ENCODE measurements at regions not wholly inside any gene's neighbourhood (a gene's known extent, or its start where the extent isn't known, plus 50 kb on each side); places are given as distances from the start of the nearest gene placed in this dataset.

DNA sequence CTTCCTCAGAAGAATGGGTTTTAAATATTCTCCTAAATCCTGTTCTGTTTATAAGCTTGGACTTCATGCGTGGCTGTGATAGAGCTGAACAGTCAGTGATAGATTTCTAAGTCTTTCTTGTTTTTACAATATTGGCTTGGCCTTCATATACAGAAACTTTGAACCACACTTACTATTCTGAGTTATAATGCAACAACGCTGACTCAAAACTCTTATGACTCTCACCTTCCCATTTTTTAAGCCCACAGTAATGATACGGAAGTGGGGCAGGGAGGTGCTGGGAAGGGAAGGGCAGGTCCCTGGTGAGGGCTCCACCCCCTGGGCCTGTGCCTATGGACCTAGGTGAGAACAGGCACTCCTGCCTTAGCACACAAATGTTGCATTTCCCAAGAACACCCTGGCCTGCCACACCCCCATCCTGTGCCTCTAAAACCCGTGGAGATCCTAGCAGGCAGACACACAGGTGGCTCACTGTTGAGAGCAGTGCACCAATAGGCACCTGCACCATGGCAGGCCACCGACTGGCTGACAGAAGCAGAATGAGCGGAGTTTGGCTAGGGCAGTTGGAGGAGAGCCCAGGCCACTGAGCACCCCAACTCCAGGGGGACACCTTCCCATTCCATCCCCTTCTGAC is 376.7 kb downstream of the GABRG2 start:
- Mint-ChIP-seq H3K9me3 (ENCODE audit: insufficient read depth) (no peaks in the 10 kb centered on the region), H3K27me3 (ENCODE audit: low read depth) (no peaks in the 10 kb centered on the region), H3K27ac (no peak overlapping the region), H3K36me3 (ENCODE audit: low read depth) (no peaks in the 10 kb centered on the region), H3K4me3 (no peak overlapping the region), H3K4me1 (ENCODE audit: low read depth) (no peaks in the 10 kb centered on the region)
- no peak for DNase-seq
- ChIA-PET CTCF (no interaction called here), POLR2A (no interaction called here)
- ATAC-seq = no peak

DNA sequence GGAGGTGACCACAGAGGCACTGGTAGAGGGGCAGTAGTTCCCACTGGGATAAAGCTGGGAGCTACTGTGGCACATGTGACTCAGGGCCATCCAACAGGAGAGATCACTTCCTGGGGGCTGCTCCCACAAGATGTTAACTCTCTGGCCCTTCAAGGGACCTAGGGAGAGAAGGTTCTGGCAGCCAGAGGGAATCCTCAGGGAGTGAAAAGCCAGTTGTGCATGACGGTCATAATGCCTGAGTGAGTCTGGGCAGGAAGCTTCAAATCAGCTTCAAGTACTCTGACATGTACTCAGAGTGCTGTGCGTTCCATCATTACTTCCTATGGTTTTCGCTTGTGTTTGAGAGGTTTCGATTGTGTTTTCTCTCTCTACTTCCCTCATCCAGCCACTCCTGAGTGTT is 388.5 kb downstream of the GABRG2 start:
- H3K9me3 Mint-ChIP-seq (ENCODE audit: insufficient read depth) = no peaks in the 10 kb centered on the region
- CTCF ChIA-PET = no interaction called here

DNA sequence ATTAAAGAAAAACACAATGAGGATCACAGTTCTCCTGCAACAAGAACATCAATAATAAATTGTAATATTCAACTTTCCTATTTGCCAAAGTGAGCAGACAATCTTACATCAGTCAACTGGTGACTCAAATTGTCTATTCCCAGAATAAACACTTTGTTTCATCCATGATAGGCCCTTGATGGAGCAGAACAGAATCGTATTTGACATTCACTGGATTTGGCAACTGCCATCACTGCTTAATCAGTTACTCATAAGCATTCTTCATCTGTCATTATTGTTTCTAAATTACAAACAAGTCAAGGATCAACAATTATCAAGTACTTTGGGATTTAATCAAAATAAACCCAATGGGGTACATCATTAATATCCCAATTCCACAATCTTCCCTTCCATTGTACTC is 398.4 kb downstream of the GABRG2 start:
- POLR2A ChIA-PET = no interaction called here
- H3K27me3 Mint-ChIP-seq (ENCODE audit: low read depth) = no peaks in the 10 kb centered on the region

More for the DNA sequence above, 388.5 kb downstream of the GABRG2 start:
- Mint-ChIP-seq H3K36me3 (ENCODE audit: low read depth) (no peaks in the 10 kb centered on the region), H3K27ac (no peak overlapping the region), H3K4me1 (ENCODE audit: low read depth) (no peaks in the 10 kb centered on the region), H3K4me3 (no peak overlapping the region), H3K27me3 (ENCODE audit: low read depth) (no peaks in the 10 kb centered on the region)
- no peak for ATAC-seq
- no peak for DNase-seq
- POLR2A ChIA-PET = no interaction called here

DNA sequence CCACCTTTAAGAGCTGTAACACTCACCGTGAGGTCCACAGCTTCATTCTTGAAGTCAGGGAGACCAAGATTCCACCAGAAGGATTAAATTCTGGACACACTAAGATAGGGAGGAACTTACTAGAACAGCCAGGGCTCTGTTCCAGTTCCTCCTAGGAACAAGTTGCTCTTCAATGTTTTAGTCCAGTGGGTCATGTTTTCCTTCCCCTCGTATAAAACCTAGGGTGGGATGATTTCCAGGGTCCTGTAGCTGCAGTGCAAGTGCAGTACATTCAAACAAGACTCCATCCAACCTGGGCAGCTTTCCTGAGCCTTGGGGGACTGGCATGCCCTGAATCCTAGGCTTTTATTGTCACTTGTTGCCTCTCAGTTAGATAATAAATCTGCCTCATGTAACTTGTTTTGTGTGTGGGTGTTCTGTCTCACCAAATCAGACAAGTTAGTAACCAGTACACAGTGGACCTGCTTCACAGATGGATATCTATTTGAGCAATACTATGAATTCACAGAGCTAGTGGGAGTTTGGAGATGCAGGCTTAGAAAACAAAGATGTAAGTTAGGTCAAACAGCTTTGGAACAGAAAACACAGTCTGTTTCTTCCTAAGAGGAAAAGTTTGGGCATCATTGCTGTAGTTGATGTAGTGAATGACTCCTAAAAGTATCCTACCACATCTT is 405.6 kb downstream of the GABRG2 start:
- ChIA-PET CTCF (no interaction called here), POLR2A (no interaction called here)
- H3K4me1 Mint-ChIP-seq (ENCODE audit: low read depth) = no peaks in the 10 kb centered on the region
- H3K4me3 Mint-ChIP-seq = no peak overlapping the region
- no peak overlapping the region for H3K27ac Mint-ChIP-seq
- no peaks in the 10 kb centered on the region for H3K27me3 Mint-ChIP-seq (ENCODE audit: low read depth)
- no peak for ATAC-seq
- H3K9me3 Mint-ChIP-seq (ENCODE audit: insufficient read depth) = no peaks in the 10 kb centered on the region
- H3K36me3 Mint-ChIP-seq (ENCODE audit: low read depth) = no peaks in the 10 kb centered on the region
- DNase-seq = no peak

More for the DNA sequence above, 398.4 kb downstream of the GABRG2 start:
- no peak for DNase-seq
- H3K27ac Mint-ChIP-seq = no peak overlapping the region
- H3K4me3 Mint-ChIP-seq = no peak overlapping the region
- CTCF ChIA-PET = no interaction called here
- H3K9me3 Mint-ChIP-seq (ENCODE audit: insufficient read depth) = peaks cover 3% of the 10 kb centered on the region
- no peak for ATAC-seq
- no peaks in the 10 kb centered on the region for H3K36me3 Mint-ChIP-seq (ENCODE audit: low read depth)
- no peaks in the 10 kb centered on the region for H3K4me1 Mint-ChIP-seq (ENCODE audit: low read depth)

DNA sequence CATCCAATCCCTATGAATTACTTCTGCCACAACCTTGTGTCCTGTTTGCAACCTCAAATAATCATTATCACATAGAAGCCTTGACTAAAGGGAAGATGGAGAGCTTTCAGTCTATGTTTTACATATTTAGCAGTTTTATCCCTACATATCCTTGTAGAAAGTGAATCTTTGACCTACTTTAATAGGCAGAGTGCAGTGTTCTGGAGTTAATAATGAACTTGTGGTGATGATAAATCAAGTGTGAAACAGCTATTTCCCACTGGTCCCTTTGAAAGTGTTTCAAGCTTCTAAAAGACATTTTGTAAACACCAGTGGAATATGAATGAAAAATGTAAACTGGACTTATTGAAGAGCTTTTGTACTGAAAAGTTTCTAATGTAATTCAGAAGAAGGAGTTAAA is 406.7 kb downstream of the GABRG2 start:
- ATAC-seq = no peak
- no peaks in the 10 kb centered on the region for H3K36me3 Mint-ChIP-seq (ENCODE audit: low read depth)

DNA sequence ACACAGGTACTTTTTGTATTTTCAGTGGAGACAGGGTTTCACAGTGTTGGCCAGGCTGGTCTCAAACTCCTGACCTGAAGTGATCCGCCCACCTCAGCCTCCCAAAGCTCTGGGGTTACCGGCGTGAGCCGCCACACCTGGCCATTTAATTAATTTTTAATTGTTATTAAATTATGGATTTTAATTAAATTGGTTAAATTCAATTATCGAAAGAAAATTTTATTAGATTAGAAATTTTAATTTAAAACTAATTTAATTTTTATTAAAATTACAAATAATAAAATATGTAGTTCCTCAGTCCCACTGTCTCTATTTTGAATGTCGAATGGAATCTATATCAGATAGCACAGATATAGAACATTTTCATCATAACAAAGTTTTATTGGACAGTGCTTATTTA is 416.5 kb downstream of the GABRG2 start:
- Mint-ChIP-seq H3K27me3 (ENCODE audit: low read depth) (no peaks in the 10 kb centered on the region), H3K36me3 (ENCODE audit: low read depth) (no peaks in the 10 kb centered on the region), H3K4me3 (no peak overlapping the region), H3K9me3 (ENCODE audit: insufficient read depth) (no peaks in the 10 kb centered on the region), H3K27ac (no peak overlapping the region), H3K4me1 (ENCODE audit: low read depth) (no peaks in the 10 kb centered on the region)
- ChIA-PET CTCF (no interaction called here), POLR2A (no interaction called here)
- ATAC-seq (no peak), DNase-seq (no peak)

More for the DNA sequence above, 406.7 kb downstream of the GABRG2 start:
- H3K27ac Mint-ChIP-seq = no peak overlapping the region
- H3K4me3 Mint-ChIP-seq = no peak overlapping the region
- H3K27me3 Mint-ChIP-seq (ENCODE audit: low read depth) = no peaks in the 10 kb centered on the region
- CTCF ChIA-PET = no interaction called here
- DNase-seq = no peak
- H3K9me3 Mint-ChIP-seq (ENCODE audit: insufficient read depth) = no peaks in the 10 kb centered on the region
- H3K4me1 Mint-ChIP-seq (ENCODE audit: low read depth) = no peaks in the 10 kb centered on the region
- POLR2A ChIA-PET = no interaction called here

DNA sequence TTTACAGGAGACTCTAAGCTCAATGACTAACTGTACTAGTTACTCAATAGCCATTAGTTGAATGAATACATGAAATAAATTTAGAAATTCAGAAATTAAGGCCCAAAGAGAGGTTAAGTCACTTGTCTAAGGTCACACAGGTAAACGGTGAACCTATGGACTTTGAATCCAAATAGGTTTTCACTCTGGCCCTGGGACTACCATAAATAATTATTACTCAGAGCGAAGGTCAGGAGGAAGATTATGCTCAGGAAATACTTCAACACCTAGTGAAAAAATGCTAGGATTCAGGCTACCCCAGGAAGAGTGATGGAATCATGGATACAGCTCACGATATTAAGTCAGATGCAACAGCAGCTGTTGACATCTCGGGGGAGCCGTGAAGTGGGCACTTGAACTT is 417.4 kb downstream of the GABRG2 start:
- H3K27me3 Mint-ChIP-seq (ENCODE audit: low read depth) = no peaks in the 10 kb centered on the region
- no peaks in the 10 kb centered on the region for H3K36me3 Mint-ChIP-seq (ENCODE audit: low read depth)
- no peak overlapping the region for H3K4me3 Mint-ChIP-seq
- H3K4me1 Mint-ChIP-seq (ENCODE audit: low read depth) = no peaks in the 10 kb centered on the region
- ATAC-seq (no peak), DNase-seq (no peak)
- H3K27ac Mint-ChIP-seq = no peak overlapping the region
- ChIA-PET POLR2A (no interaction called here), CTCF (no interaction called here)
- no peaks in the 10 kb centered on the region for H3K9me3 Mint-ChIP-seq (ENCODE audit: insufficient read depth)

DNA sequence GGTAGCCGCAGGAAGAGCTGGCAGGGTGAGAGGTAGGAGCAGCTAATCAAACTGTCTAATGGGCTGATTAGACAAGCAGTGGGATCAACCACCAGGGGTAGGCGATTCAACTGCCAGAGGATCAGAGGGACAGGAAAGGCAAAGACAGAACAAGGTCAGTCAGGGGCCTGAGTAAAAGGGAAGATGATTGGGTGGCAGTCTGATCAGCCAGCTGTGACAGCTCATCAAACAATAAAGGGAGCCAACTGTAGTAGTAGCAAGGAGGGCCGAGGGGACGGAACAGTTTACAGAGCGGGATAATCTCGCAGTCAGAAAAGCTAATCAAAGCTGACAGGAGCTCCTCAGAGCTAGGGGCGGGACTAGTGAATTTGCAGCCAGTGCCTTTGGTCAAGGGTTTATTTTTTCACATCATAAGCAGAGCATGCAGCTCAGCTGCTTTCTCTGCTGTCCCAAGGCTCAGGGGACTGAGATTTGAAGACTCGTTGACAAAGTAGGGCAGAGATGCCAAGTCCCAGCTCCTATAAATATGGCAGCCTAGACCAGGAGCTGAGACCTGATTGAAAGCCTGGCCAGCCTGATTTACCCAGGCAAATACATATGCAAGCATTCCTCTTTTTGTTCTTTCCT is 418.2 kb downstream of the GABRG2 start:
- POLR2A ChIA-PET = no interaction called here
- ATAC-seq (no peak), DNase-seq (no peak)
- Mint-ChIP-seq H3K4me1 (ENCODE audit: low read depth) (no peaks in the 10 kb centered on the region), H3K27ac (no peak overlapping the region), H3K27me3 (ENCODE audit: low read depth) (no peaks in the 10 kb centered on the region), H3K9me3 (ENCODE audit: insufficient read depth) (no peaks in the 10 kb centered on the region), H3K36me3 (ENCODE audit: low read depth) (no peaks in the 10 kb centered on the region), H3K4me3 (no peak overlapping the region)
- CTCF ChIA-PET = no interaction called here

DNA sequence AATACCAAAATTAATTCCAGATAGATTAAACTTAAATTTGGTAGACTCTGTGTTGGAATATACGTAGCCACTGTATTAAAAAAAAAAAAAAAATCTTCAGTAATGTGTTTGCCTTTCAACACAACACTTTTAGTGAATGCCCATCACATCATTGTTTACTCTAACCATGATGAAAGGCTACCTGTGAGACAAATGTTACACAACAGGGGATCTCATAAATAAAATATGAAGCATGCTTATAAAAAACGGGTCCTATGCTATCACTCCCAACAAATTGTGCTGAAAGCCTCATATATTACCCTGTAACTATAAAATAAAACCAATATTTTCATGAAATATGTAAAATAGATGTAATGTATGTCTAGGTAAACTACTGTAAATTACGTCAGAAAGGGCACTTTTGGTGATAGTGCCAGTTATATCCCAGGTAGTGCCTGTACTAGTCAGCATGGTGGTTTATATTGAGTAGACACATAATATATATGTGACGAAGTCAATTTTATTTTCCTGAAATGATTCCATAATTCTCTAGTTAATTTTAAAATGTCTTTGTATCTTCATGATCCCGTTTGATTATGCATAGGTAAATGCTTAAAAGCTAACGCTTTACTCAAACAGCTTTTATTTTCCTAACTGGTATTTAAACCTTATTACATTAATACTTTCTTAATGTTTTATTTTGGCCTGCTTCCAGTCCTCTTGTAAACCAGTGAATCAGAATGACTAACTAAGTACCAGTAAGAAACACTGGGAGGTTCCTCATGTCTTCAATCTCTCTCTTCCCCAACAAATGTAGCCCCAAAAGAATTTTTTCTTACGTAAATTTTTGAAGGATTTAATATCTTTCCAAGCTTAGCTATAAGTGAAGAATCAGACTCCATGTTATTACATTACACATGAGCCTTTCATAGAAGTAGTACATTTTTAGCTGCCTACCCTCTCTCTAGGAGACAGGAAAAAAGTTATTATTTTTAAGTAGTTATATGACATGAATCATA is 420.3 kb downstream of the GABRG2 start:
- no peak for ATAC-seq
- DNase-seq = no peak
- H3K9me3 Mint-ChIP-seq (ENCODE audit: insufficient read depth) = no peaks in the 10 kb centered on the region
- no peaks in the 10 kb centered on the region for H3K36me3 Mint-ChIP-seq (ENCODE audit: low read depth)
- no peaks in the 10 kb centered on the region for H3K27me3 Mint-ChIP-seq (ENCODE audit: low read depth)
- POLR2A ChIA-PET = no interaction called here
- CTCF ChIA-PET = no interaction called here
- no peaks in the 10 kb centered on the region for H3K4me1 Mint-ChIP-seq (ENCODE audit: low read depth)
- H3K4me3 Mint-ChIP-seq = no peak overlapping the region
- H3K27ac Mint-ChIP-seq = no peak overlapping the region

DNA sequence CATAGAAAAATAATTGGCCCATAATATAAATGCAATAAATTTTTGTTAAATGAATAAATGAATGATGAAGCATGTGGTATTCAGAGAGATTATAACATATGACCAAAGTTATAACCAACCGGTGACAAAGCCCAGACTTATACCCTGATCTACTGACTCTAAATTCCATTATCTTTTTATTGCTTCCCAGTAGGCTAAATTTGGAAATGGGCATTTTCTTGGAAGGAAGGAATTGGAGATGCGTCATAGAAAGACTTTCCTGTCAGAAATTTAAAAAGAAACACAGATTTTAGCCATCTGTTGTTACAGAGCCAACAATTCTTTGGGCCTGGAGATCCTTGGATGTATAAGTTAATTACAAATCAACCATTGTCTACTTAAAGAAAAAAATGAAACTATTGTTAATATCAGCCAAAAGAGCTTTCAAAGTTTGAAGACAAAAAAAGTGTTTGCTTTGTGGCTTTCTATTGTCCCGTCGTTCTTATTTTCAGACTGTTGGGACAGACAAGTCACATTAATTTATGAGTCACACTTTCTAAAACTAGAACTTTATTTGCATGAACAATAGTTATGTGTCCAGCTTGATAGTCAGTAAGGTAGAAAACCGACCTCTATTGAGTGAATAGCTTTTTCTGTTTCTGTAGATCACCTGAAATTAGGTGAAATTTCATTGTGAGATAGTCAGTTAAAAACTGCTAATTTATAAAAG is 428.7 kb downstream of the GABRG2 start:
- H3K27ac Mint-ChIP-seq = no peak overlapping the region
- ATAC-seq (no peak), DNase-seq (no peak)
- ChIA-PET POLR2A (no interaction called here), CTCF (no interaction called here)
- H3K36me3 Mint-ChIP-seq (ENCODE audit: low read depth) = no peaks in the 10 kb centered on the region
- H3K4me1 Mint-ChIP-seq (ENCODE audit: low read depth) = no peaks in the 10 kb centered on the region
- no peaks in the 10 kb centered on the region for H3K27me3 Mint-ChIP-seq (ENCODE audit: low read depth)
- no peak overlapping the region for H3K4me3 Mint-ChIP-seq
- no peaks in the 10 kb centered on the region for H3K9me3 Mint-ChIP-seq (ENCODE audit: insufficient read depth)

DNA sequence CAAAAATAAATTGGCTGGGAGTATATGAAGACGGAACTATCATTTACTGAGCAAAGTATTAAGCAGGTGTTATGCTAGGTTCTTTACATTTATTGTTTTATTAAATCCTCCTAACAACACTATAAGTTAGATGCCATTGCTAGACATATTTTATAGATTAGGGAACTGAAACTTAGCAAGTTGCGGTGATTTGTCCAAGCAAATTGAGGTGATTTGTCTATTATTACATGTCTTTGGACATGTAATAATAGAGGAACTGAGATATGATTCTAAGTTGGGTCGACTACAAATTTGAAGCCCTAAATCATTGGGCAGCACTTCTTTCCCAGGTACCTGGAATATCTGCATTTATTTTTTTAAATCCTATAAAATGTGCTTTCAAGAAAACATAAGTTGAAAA is 429.9 kb downstream of the GABRG2 start:
- Mint-ChIP-seq H3K4me1 (ENCODE audit: low read depth) (no peaks in the 10 kb centered on the region), H3K36me3 (ENCODE audit: low read depth) (no peaks in the 10 kb centered on the region), H3K4me3 (no peak overlapping the region), H3K27me3 (ENCODE audit: low read depth) (no peaks in the 10 kb centered on the region), H3K27ac (no peak overlapping the region), H3K9me3 (ENCODE audit: insufficient read depth) (no peaks in the 10 kb centered on the region)
- ATAC-seq = no peak
- CTCF ChIA-PET = no interaction called here
- POLR2A ChIA-PET = no interaction called here
- DNase-seq = no peak

Measured in activated CD8-positive, alpha-beta T cell treated with anti-CD3 and anti-CD28 coated beads, Interleukin-2, amount 10 ng/mL, durations not matched to agents 7 days and 5 days (primary cell).